GM10248 (cell line): ENCODE measurements at regions not wholly inside any gene's neighbourhood (a gene's known extent, or its start where the extent isn't known, plus 50 kb on each side); places are given as distances from the start of the nearest gene placed in this dataset.
"Not testable (repeated sequence)": the region's sequence is repeated elsewhere in the genome, so short reads cannot be mapped to it uniquely, and the experiment has no call there.

Experiments
- CTCF ChIA-PET: fragments of 300-600 bp; sonication (Branson Sonifier 250); formaldehyde crosslinking; extraction: SDS; loops from one replicate; lab custom pipeline; 2021; ENCODE audit warnings: antibody characterized with exemption; lab: Yijun Ruan, JAX
- POLR2A ChIA-PET: fragments of 350-650 bp; sonication (Branson Sonifier 250); formaldehyde crosslinking; extraction: SDS; loops from one replicate; lab custom pipeline; 2020; ENCODE audit warnings: antibody characterized with exemption; lab: Yijun Ruan, JAX
- DNase-seq: peaks from one replicate; pipeline ENCODE4 v3.0.0; 2012; ENCODE audit errors: extremely low spot score
- TF ChIP-seq, protein P1 (sequence below): IDR thresholded peaks from 2 replicates; pipeline ENCODE4 v1.5.1; 2012; ENCODE audit warnings: mild to moderate bottlenecking, low read depth; ENCODE audit errors: extremely low read depth, missing control alignments, control extremely low read depth

DNA sequence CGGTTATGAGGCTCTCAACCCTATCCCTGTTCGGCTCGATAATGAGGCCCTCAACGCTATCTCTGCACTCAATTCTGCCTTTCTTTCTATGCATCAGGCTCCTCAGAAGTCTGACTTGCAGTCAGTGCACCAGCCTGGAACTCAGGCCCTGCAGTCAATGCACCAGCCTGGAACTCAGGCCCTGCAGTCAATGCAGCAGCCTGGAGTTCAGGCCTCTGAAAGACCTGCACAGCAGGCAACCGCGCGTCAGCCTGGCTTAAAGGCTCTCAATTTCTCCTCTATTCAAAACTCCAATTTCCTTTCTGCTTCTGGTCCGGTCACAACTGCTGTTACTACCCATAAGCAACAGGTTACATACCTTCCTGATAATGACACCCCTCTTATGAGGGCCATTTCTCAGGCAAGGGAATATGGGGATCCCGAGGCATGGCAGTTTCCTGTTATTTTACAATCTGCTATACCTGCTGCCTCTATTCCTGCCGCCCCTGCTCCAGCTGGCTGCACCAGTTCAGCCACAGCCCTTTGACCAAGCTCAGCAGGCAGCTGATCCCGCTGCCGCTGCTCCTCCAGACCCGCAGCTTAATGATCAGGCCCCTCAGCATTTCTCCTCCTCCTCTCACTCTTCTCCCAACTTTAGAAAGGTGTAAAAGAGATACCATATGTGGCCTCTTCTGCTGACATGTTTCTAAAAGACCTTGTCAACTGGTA lies 933.6 kb upstream of the FANCL start:
- TF ChIP-seq, protein P1, sequence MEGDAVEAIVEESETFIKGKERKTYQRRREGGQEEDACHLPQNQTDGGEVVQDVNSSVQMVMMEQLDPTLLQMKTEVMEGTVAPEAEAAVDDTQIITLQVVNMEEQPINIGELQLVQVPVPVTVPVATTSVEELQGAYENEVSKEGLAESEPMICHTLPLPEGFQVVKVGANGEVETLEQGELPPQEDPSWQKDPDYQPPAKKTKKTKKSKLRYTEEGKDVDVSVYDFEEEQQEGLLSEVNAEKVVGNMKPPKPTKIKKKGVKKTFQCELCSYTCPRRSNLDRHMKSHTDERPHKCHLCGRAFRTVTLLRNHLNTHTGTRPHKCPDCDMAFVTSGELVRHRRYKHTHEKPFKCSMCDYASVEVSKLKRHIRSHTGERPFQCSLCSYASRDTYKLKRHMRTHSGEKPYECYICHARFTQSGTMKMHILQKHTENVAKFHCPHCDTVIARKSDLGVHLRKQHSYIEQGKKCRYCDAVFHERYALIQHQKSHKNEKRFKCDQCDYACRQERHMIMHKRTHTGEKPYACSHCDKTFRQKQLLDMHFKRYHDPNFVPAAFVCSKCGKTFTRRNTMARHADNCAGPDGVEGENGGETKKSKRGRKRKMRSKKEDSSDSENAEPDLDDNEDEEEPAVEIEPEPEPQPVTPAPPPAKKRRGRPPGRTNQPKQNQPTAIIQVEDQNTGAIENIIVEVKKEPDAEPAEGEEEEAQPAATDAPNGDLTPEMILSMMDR: no peak
- ChIA-PET POLR2A (no interaction called here), CTCF (interaction anchor here (1.0 kb wide), 1 partner anchor 9 kb away, joined by 3 read pairs; no protein-coding TSS in a partner anchor)
- no peak for DNase-seq

DNA sequence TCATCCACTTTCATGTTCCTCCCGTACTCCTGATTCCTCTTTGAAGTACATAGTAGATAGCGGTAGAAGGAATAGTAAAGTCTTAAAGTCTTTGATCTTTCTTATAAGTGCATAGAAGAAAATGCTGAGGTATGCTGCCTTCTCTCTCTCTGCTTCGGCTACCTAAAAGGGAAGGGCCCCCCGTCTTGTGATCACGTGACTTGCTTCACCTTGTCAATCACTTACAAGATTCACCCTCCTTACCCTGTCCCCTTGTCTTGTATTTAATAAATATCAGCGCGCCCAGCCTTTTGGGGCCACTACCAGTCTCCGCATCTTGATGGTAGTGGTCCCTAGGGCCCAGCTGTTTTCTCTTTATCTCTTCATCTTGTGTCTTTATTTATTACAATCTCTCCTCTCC lies 932.2 kb upstream of the FANCL start:
- CTCF ChIA-PET: no interaction called here
- TF ChIP-seq, protein P1: no peak
- no peak for DNase-seq
- POLR2A ChIA-PET: no interaction called here

DNA sequence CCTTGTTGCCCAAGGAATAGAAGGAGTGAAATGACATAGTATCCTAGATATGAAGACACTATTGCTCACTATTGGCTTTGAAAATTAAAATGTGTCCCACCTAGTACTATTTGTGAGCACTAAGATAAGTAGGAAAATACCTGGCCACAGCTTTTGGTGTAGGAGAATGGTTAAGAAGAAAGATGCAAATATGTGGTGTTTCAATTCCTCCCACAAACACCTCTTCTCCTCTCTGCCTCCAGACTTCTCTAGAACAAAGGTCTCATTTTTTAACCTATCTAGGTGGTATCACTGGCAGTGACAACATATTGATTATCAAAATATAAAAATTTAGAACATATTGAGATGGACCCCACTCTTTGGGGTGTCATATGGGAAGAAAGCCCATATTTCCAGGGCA lies 929.9 kb upstream of the FANCL start:
- TF ChIP-seq, protein P1: no peak
- CTCF ChIA-PET: no interaction called here
- peak; percentile 12 for DNase-seq
- POLR2A ChIA-PET: no interaction called here

DNA sequence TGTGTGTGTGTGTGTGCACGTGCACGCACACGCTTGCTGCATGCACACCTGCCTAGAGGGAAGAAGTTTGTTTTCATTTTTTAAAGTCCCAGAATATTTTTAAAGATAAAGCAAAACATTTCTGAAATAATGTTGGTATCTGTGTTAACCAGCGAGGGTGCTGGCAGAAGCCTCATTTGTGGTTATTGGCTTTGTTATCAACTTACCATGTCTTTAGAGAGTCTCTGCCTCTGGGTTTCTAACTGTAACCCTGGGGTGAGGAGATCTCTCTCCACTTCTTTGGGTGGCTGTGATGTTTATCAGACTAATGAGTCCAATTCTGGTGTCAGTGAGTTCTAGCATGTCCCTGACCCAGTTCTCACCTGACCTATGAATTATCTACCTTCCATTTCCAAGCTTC lies 927.6 kb upstream of the FANCL start:
- ChIA-PET POLR2A (no interaction called here), CTCF (no interaction called here)
- TF ChIP-seq, protein P1: no peak
- no peak for DNase-seq

DNA sequence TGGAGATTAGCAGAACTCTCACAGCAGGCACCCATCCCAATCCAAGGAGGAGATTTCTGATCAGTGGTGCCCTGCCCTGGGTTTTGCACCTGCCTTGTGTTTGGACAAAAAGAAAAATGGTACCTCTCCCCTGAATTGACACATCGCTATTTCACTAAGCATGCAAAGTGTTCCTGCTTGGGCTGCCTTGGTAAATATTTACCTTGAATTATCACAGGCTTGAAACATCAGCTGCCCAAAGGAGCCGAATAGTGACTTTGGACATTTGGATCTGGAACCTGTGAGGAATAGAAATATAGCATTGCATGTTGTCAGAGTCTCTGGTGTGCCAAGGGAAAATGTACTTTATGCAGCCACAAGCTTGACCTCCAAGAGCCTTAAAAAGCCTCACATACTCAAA lies 926.4 kb upstream of the FANCL start:
- no peak for DNase-seq
- ChIA-PET POLR2A (interaction anchor here (0.6 kb wide), 1 partner anchor 416 kb away, joined by 7 read pairs; no protein-coding TSS in a partner anchor), CTCF (no interaction called here)
- TF ChIP-seq, protein P1: no peak

DNA sequence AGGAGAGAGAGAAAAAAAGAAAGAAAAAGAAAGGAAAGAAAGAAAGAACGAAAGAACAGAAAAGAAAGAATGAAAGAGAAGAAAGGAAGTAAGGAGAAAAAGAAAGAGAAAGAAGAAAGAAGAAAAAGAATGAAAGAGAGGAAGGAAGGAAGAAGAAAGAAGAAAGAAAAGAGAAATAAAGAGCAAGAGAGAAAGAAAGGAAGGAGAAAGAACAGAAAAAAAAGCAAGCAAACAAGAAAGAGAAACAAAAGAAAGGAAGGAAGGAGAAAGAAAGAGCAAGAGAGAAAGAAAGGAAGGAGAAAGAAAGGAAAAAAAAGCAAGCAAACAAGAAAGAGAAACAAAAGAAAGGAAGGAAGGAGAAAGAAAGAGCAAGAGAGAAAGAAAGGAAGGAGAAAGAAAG lies 916.8 kb upstream of the FANCL start:
- DNase-seq, CTCF ChIA-PET, POLR2A ChIA-PET: not testable (repeated sequence)

DNA sequence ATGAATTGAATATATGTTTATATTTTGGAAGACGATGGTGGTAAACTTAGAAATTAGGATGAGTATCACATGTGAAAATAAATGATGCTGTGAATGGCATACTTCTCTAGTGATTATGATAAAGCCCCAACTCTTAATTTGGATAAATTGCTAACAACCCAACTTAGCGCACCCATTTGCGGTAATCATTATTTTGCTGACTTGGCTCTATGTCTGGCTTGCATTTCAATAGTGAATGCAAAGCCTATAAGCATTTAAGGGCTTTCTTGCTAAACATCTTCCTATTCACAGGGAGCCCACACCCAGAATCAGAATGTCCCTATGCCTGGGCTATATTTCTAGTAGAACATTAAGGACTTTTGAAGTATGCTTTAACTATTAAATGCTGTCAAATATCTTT lies 910.7 kb upstream of the FANCL start:
- TF ChIP-seq, protein P1: no peak
- no peak for DNase-seq
- POLR2A ChIA-PET: no interaction called here
- CTCF ChIA-PET: interaction anchor here (1.0 to 1.5 kb wide), 2 partner anchors 9 to 12 kb away, joined by 3 to 4 read pairs; no protein-coding TSS in a partner anchor
